ENCODE measurements at regions not wholly inside any gene's neighbourhood (a gene's known extent, or its start where the extent isn't known, plus 50 kb on each side); places are given as distances from the start of the nearest gene placed in this dataset.
"Not testable (repeated sequence)": the region's sequence is repeated elsewhere in the genome, so short reads cannot be mapped to it uniquely, and the experiment has no call there.

- H3K4me1 Mint-ChIP-seq; ATAC-seq (ENCODE audit: low read depth in 2 of 2); H3K36me3 ChIP-seq (ENCODE audit: control insufficient read depth, insufficient read depth, low read length); H3K4me3 ChIP-seq (ENCODE audit: low read depth, low read length); H3K27ac Mint-ChIP-seq; H3K27me3 ChIP-seq (ENCODE audit: control insufficient read depth, insufficient read depth, low read length); DNase-seq; H3K4me1 ChIP-seq (ENCODE audit: control insufficient read depth, insufficient read depth, low read length, poor library complexity, severe bottlenecking); H3K4me3 Mint-ChIP-seq; H3K36me3 Mint-ChIP-seq; H3K27ac ChIP-seq (ENCODE audit: insufficient read depth, low read length, poor library complexity, severe bottlenecking); H3K27me3 Mint-ChIP-seq; H3K9me3 ChIP-seq (ENCODE audit: control insufficient read depth in 2 of 2, low read length in 2 of 2): not testable (repeated sequence)
- H3K9me3 Mint-ChIP-seq: peaks cover 0 to 27% (median 7%) of the 10 kb centered on the region in 7 donors
These were observed 960.4 kb upstream of the COX7C start for GRCh38 chr5:85657328-85657727.

GRCh38 chr5:85662969-85663707, 954.6 kb upstream of the COX7C start:
- not testable (repeated sequence) for DNase-seq; H3K27me3 Mint-ChIP-seq; H3K27ac Mint-ChIP-seq; H3K4me3 Mint-ChIP-seq; H3K27me3 ChIP-seq (ENCODE audit: control insufficient read depth, insufficient read depth, low read length); H3K4me3 ChIP-seq (ENCODE audit: low read depth, low read length); H3K36me3 Mint-ChIP-seq; ATAC-seq (ENCODE audit: low read depth in 2 of 2); H3K27ac ChIP-seq (ENCODE audit: insufficient read depth, low read length, poor library complexity, severe bottlenecking); H3K36me3 ChIP-seq (ENCODE audit: control insufficient read depth, insufficient read depth, low read length); H3K9me3 ChIP-seq (ENCODE audit: control insufficient read depth in 2 of 2, low read length in 2 of 2); H3K4me1 ChIP-seq (ENCODE audit: control insufficient read depth, insufficient read depth, low read length, poor library complexity, severe bottlenecking); H3K4me1 Mint-ChIP-seq
- H3K9me3 Mint-ChIP-seq: peaks cover 0 to 17% (median 4%) of the 10 kb centered on the region in 7 donors

- Mint-ChIP-seq H3K27me3 (no peaks in the 10 kb centered on the region), H3K4me3 (no peak overlapping the region), H3K9me3 (peaks cover 0 to 22% (median 4%) of the 10 kb centered on the region in 7 donors), H3K36me3 (no peaks in the 10 kb centered on the region), H3K4me1 (no peaks in the 10 kb centered on the region), H3K27ac (no peak overlapping the region)
- Histone ChIP-seq H3K27me3 (ENCODE audit: control insufficient read depth, insufficient read depth, low read length) (no peaks in the 10 kb centered on the region), H3K27ac (ENCODE audit: insufficient read depth, low read length, poor library complexity, severe bottlenecking) (no peak overlapping the region), H3K4me3 (ENCODE audit: low read depth, low read length) (no peak overlapping the region), H3K36me3 (ENCODE audit: control insufficient read depth, insufficient read depth, low read length) (no peaks in the 10 kb centered on the region), H3K4me1 (ENCODE audit: control insufficient read depth, insufficient read depth, low read length, poor library complexity, severe bottlenecking) (no peaks in the 10 kb centered on the region), H3K9me3 (ENCODE audit: control insufficient read depth in 2 of 2, low read length in 2 of 2) (peaks cover 0 to 5% of the 10 kb centered on the region in 2 experiments)
- ATAC-seq (ENCODE audit: low read depth in 2 of 2): no peak
- no peak for DNase-seq
These were observed 954.1 kb upstream of the COX7C start for GRCh38 chr5:85663708-85664031.

- no peaks in the 10 kb centered on the region for H3K27me3 Mint-ChIP-seq
- H3K36me3 Mint-ChIP-seq: no peaks in the 10 kb centered on the region
- Histone ChIP-seq H3K4me1 (ENCODE audit: control insufficient read depth, insufficient read depth, low read length, poor library complexity, severe bottlenecking) (no peaks in the 10 kb centered on the region), H3K4me3 (ENCODE audit: low read depth, low read length) (no peak overlapping the region), H3K36me3 (ENCODE audit: control insufficient read depth, insufficient read depth, low read length) (no peaks in the 10 kb centered on the region), H3K27me3 (ENCODE audit: control insufficient read depth, insufficient read depth, low read length) (no peaks in the 10 kb centered on the region), H3K9me3 (ENCODE audit: control insufficient read depth in 2 of 2, low read length in 2 of 2) (no peaks in the 10 kb centered on the region), H3K27ac (ENCODE audit: insufficient read depth, low read length, poor library complexity, severe bottlenecking) (no peak overlapping the region)
- no peak overlapping the region for H3K4me3 Mint-ChIP-seq
- H3K27ac Mint-ChIP-seq: no peak overlapping the region
- ATAC-seq (ENCODE audit: low read depth in 2 of 2): no peak
- no peak for DNase-seq
- peaks cover 0 to 19% (median 5%) of the 10 kb centered on the region in 7 donors for H3K9me3 Mint-ChIP-seq
- no peaks in the 10 kb centered on the region for H3K4me1 Mint-ChIP-seq
These were observed 947.3 kb upstream of the COX7C start for GRCh38 chr5:85670417-85670816.

- H3K27me3 Mint-ChIP-seq: no peaks in the 10 kb centered on the region
- Histone ChIP-seq H3K27ac (ENCODE audit: insufficient read depth, low read length, poor library complexity, severe bottlenecking) (no peak overlapping the region), H3K27me3 (ENCODE audit: control insufficient read depth, insufficient read depth, low read length) (no peaks in the 10 kb centered on the region), H3K9me3 (ENCODE audit: control insufficient read depth in 2 of 2, low read length in 2 of 2) (no peaks in the 10 kb centered on the region), H3K36me3 (ENCODE audit: control insufficient read depth, insufficient read depth, low read length) (no peaks in the 10 kb centered on the region), H3K4me3 (ENCODE audit: low read depth, low read length) (no peak overlapping the region), H3K4me1 (ENCODE audit: control insufficient read depth, insufficient read depth, low read length, poor library complexity, severe bottlenecking) (no peaks in the 10 kb centered on the region)
- H3K9me3 Mint-ChIP-seq: peaks cover 2 to 15% (median 5%) of the 10 kb centered on the region in 7 donors
- no peak for DNase-seq
- no peaks in the 10 kb centered on the region for H3K4me1 Mint-ChIP-seq
- no peaks in the 10 kb centered on the region for H3K36me3 Mint-ChIP-seq
- no peak overlapping the region for H3K27ac Mint-ChIP-seq
- no peak overlapping the region for H3K4me3 Mint-ChIP-seq
- ATAC-seq (ENCODE audit: low read depth in 2 of 2): no peak
These were observed 946.3 kb upstream of the COX7C start for GRCh38 chr5:85671223-85671970.

GRCh38 chr5:85681871-85682270, 935.9 kb upstream of the COX7C start:
- no peak overlapping the region for H3K27ac Mint-ChIP-seq
- H3K36me3 Mint-ChIP-seq: no peaks in the 10 kb centered on the region
- ATAC-seq (ENCODE audit: low read depth in 2 of 2) (no peak), DNase-seq (no peak)
- Histone ChIP-seq H3K27ac (ENCODE audit: insufficient read depth, low read length, poor library complexity, severe bottlenecking) (no peak overlapping the region), H3K4me1 (ENCODE audit: control insufficient read depth, insufficient read depth, low read length, poor library complexity, severe bottlenecking) (no peaks in the 10 kb centered on the region), H3K36me3 (ENCODE audit: control insufficient read depth, insufficient read depth, low read length) (no peaks in the 10 kb centered on the region), H3K27me3 (ENCODE audit: control insufficient read depth, insufficient read depth, low read length) (no peaks in the 10 kb centered on the region), H3K9me3 (ENCODE audit: control insufficient read depth in 2 of 2, low read length in 2 of 2) (no peaks in the 10 kb centered on the region), H3K4me3 (ENCODE audit: low read depth, low read length) (no peak overlapping the region)
- peaks cover 0 to 8% (median 2%) of the 10 kb centered on the region in 7 donors for H3K9me3 Mint-ChIP-seq
- no peak overlapping the region for H3K4me3 Mint-ChIP-seq
- no peaks in the 10 kb centered on the region for H3K4me1 Mint-ChIP-seq
- no peaks in the 10 kb centered on the region for H3K27me3 Mint-ChIP-seq

GRCh38 chr5:85684351-85684750, 933.4 kb upstream of the COX7C start:
- Mint-ChIP-seq H3K27ac (no peak overlapping the region), H3K9me3 (peaks cover 0 to 8% (median 2%) of the 10 kb centered on the region in 7 donors), H3K4me3 (no peak overlapping the region), H3K27me3 (no peaks in the 10 kb centered on the region), H3K36me3 (no peaks in the 10 kb centered on the region), H3K4me1 (no peaks in the 10 kb centered on the region)
- no peak for DNase-seq
- no peaks in the 10 kb centered on the region for H3K4me1 ChIP-seq (ENCODE audit: control insufficient read depth, insufficient read depth, low read length, poor library complexity, severe bottlenecking)
- ATAC-seq (ENCODE audit: low read depth in 2 of 2): no peak
- H3K27ac ChIP-seq (ENCODE audit: insufficient read depth, low read length, poor library complexity, severe bottlenecking): no peak overlapping the region
- no peaks in the 10 kb centered on the region for H3K9me3 ChIP-seq (ENCODE audit: control insufficient read depth in 2 of 2, low read length in 2 of 2)
- no peak overlapping the region for H3K4me3 ChIP-seq (ENCODE audit: low read depth, low read length)
- H3K27me3 ChIP-seq (ENCODE audit: control insufficient read depth, insufficient read depth, low read length): no peaks in the 10 kb centered on the region
- H3K36me3 ChIP-seq (ENCODE audit: control insufficient read depth, insufficient read depth, low read length): no peaks in the 10 kb centered on the region

- Histone ChIP-seq H3K4me3 (ENCODE audit: low read depth, low read length) (no peak overlapping the region), H3K36me3 (ENCODE audit: control insufficient read depth, insufficient read depth, low read length) (no peaks in the 10 kb centered on the region), H3K27ac (ENCODE audit: insufficient read depth, low read length, poor library complexity, severe bottlenecking) (no peak overlapping the region), H3K4me1 (ENCODE audit: control insufficient read depth, insufficient read depth, low read length, poor library complexity, severe bottlenecking) (no peaks in the 10 kb centered on the region), H3K27me3 (ENCODE audit: control insufficient read depth, insufficient read depth, low read length) (no peaks in the 10 kb centered on the region), H3K9me3 (ENCODE audit: control insufficient read depth in 2 of 2, low read length in 2 of 2) (no peaks in the 10 kb centered on the region)
- DNase-seq (no peak), ATAC-seq (ENCODE audit: low read depth in 2 of 2) (no peak)
- H3K27ac Mint-ChIP-seq: no peak overlapping the region
- no peaks in the 10 kb centered on the region for H3K4me1 Mint-ChIP-seq
- no peaks in the 10 kb centered on the region for H3K36me3 Mint-ChIP-seq
- H3K9me3 Mint-ChIP-seq: peaks cover 0 to 2% (median 2%) of the 10 kb centered on the region in 7 donors
- H3K27me3 Mint-ChIP-seq: no peaks in the 10 kb centered on the region
- no peak overlapping the region for H3K4me3 Mint-ChIP-seq
These were observed 914.4 kb upstream of the COX7C start for GRCh38 chr5:85703296-85703695.
